ENCODE measurements at regions not wholly inside any gene's neighbourhood (a gene's known extent, or its start where the extent isn't known, plus 50 kb on each side); places are given as distances from the start of the nearest gene placed in this dataset.

DNA sequence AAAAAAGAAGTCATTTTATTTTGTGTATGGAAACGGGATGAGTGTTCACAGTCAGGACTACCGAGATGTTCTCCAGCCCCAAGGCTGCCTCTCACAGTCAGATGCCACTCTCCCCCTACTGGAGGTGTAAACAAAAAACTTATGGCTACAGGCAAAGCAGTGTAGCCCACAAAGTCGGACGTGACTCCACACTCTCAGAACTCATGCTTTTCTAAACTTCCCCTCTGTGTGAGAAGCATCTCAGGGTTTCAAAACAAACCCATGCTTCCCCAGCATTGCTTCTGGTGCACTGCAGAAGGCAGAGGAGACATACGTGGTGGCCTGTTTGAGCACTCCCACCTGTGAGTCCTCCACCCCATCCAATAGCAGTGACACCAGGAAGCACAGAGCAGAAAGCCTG lies 580.3 kb downstream of the BNC2 start:
- Histone ChIP-seq H3K27ac (no peak overlapping the region), H3K4me1 (no peaks in the 10 kb centered on the region), H3K4me3 (no peak overlapping the region), H3K9me3 (ENCODE audit: low read depth) (no peaks in the 10 kb centered on the region), H3K27me3 (no peaks in the 10 kb centered on the region), H3K4me2 (no peak overlapping the region), H3K9ac (no peak overlapping the region), H3F3A (ENCODE audit: low read depth) (no peaks in the 10 kb centered on the region), H4K20me1 (ENCODE audit: low read depth) (no peaks in the 10 kb centered on the region), H2AFZ (replicated peaks) (no peak overlapping the region), H3K79me2 (ENCODE audit: low read depth) (no peaks in the 10 kb centered on the region), H3K36me3 (no peaks in the 10 kb centered on the region)
- Mint-ChIP-seq H3K9me3 (peaks cover 10% of the 10 kb centered on the region), H3K36me3 (no peaks in the 10 kb centered on the region), H3K4me3 (no peak overlapping the region), H3K4me1 (peaks cover 2% of the 10 kb centered on the region), H3K27ac (no peak overlapping the region), H3K27me3 (ENCODE audit: insufficient read depth, low read depth) (peaks cover 2% of the 10 kb centered on the region)
- TF ChIP-seq EZH2 (IDR thresholded peaks at IDR 0.05): no peak
- TF ChIP-seq EZH2phosphoT487 (IDR thresholded peaks at IDR 0.05): no peak
- TF ChIP-seq, protein P1, sequence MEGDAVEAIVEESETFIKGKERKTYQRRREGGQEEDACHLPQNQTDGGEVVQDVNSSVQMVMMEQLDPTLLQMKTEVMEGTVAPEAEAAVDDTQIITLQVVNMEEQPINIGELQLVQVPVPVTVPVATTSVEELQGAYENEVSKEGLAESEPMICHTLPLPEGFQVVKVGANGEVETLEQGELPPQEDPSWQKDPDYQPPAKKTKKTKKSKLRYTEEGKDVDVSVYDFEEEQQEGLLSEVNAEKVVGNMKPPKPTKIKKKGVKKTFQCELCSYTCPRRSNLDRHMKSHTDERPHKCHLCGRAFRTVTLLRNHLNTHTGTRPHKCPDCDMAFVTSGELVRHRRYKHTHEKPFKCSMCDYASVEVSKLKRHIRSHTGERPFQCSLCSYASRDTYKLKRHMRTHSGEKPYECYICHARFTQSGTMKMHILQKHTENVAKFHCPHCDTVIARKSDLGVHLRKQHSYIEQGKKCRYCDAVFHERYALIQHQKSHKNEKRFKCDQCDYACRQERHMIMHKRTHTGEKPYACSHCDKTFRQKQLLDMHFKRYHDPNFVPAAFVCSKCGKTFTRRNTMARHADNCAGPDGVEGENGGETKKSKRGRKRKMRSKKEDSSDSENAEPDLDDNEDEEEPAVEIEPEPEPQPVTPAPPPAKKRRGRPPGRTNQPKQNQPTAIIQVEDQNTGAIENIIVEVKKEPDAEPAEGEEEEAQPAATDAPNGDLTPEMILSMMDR (IDR thresholded peaks at IDR 0.05): no peak
- DNase-seq (ENCODE audit: low spot score): no peak

DNA sequence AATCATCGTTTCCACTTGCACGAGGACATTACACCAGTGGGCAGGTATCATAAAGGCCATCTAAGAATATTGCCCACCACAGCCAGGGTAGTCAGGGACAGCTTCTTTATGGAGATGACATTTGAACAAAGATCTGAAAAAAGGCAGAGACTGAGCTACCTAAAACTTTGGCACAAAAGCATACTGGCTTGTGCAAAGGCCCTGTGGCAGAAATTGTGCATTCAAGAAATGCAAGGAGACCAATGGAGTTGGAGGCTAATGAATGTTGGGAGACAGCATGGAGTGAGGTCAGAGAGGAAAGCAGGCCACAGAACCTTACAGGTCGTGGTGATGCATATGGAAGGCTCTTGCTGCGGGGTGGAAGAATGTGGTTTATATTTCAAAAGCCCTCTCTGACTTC lies 578.5 kb downstream of the BNC2 start:
- Mint-ChIP-seq H3K27me3 (ENCODE audit: insufficient read depth, low read depth) (no peaks in the 10 kb centered on the region), H3K27ac (no peak overlapping the region), H3K36me3 (no peaks in the 10 kb centered on the region), H3K4me1 (peaks cover 2% of the 10 kb centered on the region), H3K9me3 (peaks cover 18% of the 10 kb centered on the region), H3K4me3 (no peak overlapping the region)
- H3K27ac ChIP-seq: no peak overlapping the region
- H3K79me2 ChIP-seq (ENCODE audit: low read depth): no peaks in the 10 kb centered on the region
- no peaks in the 10 kb centered on the region for H3K36me3 ChIP-seq
- H3K4me1 ChIP-seq: no peaks in the 10 kb centered on the region
- TF ChIP-seq EZH2 (IDR thresholded peaks at IDR 0.05) (no peak), EZH2phosphoT487 (IDR thresholded peaks at IDR 0.05) (no peak)
- TF ChIP-seq, protein P1 (IDR thresholded peaks at IDR 0.05): no peak
- no peaks in the 10 kb centered on the region for H4K20me1 ChIP-seq (ENCODE audit: low read depth)
- no peak overlapping the region for H2AFZ ChIP-seq (replicated peaks)
- no peak overlapping the region for H3K4me2 ChIP-seq
- no peaks in the 10 kb centered on the region for H3F3A ChIP-seq (ENCODE audit: low read depth)
- DNase-seq (ENCODE audit: low spot score): no peak
- no peak overlapping the region for H3K9ac ChIP-seq
- no peaks in the 10 kb centered on the region for H3K27me3 ChIP-seq
- no peak overlapping the region for H3K4me3 ChIP-seq
- H3K9me3 ChIP-seq (ENCODE audit: low read depth): no peaks in the 10 kb centered on the region

DNA sequence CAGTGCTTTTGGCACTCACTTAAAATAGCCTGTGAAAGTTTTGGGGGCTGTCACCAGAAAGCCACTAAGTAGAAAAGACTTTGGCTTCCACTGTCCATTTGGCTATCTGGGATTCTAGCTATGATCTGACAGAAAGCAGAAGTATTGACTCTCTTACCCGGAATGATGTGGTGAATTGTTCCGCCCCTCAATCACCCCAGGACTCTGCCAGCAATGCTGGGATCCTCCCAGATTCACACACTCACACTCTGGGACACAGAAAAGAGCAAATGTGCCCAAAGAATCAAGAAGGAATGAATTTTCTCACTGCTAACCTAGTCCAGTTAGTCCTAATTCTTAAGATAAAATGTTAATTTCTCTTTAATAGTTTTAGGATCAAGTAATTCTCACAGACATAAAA lies 576.9 kb downstream of the BNC2 start:
- TF ChIP-seq EZH2phosphoT487 (IDR thresholded peaks at IDR 0.05) (no peak), EZH2 (IDR thresholded peaks at IDR 0.05) (no peak)
- TF ChIP-seq, protein P1 (IDR thresholded peaks at IDR 0.05): no peak
- no peak overlapping the region for H3K4me3 ChIP-seq
- no peaks in the 10 kb centered on the region for H3K79me2 ChIP-seq (ENCODE audit: low read depth)
- no peaks in the 10 kb centered on the region for H3K27me3 ChIP-seq
- no peaks in the 10 kb centered on the region for H3K27me3 Mint-ChIP-seq (ENCODE audit: insufficient read depth, low read depth)
- no peaks in the 10 kb centered on the region for H3K4me1 ChIP-seq
- H3K27ac ChIP-seq: no peak overlapping the region
- no peaks in the 10 kb centered on the region for H3K9me3 ChIP-seq (ENCODE audit: low read depth)
- H3K36me3 Mint-ChIP-seq: no peaks in the 10 kb centered on the region
- H3K4me2 ChIP-seq: no peak overlapping the region
- no peak for DNase-seq (ENCODE audit: low spot score)
- H3F3A ChIP-seq (ENCODE audit: low read depth): no peaks in the 10 kb centered on the region
- H3K36me3 ChIP-seq: no peaks in the 10 kb centered on the region
- no peaks in the 10 kb centered on the region for H4K20me1 ChIP-seq (ENCODE audit: low read depth)
- H3K4me1 Mint-ChIP-seq: peaks cover 2% of the 10 kb centered on the region
- H3K4me3 Mint-ChIP-seq: no peak overlapping the region
- no peak overlapping the region for H3K9ac ChIP-seq
- H2AFZ ChIP-seq (replicated peaks): no peak overlapping the region
- no peak overlapping the region for H3K27ac Mint-ChIP-seq
- H3K9me3 Mint-ChIP-seq: peaks cover 30% of the 10 kb centered on the region
